ENCODE measurements at regions not wholly inside any gene's neighbourhood (a gene's known extent, or its start where the extent isn't known, plus 50 kb on each side); places are given as distances from the start of the nearest gene placed in this dataset.

GRCh38 chr12:107602446-107602845, 83.2 kb upstream of the PWP1 start:
- Mint-ChIP-seq H3K27ac (no peak overlapping the region), H3K27me3 (ENCODE audit: insufficient read depth, low read depth, poor library complexity) (peaks cover 9% of the 10 kb centered on the region), H3K4me3 (no peak overlapping the region), H3K9me3 (no peaks in the 10 kb centered on the region), H3K36me3 (ENCODE audit: low read depth) (no peaks in the 10 kb centered on the region), H3K4me1 (peaks cover 6% of the 10 kb centered on the region; the same call in 2 of the 3 replicates)
- Histone ChIP-seq H3F3A (replicated peaks; ENCODE audit: low read depth) (no peaks in the 10 kb centered on the region), H3K9me2 (ENCODE audit: insufficient read depth) (no peaks in the 10 kb centered on the region), H3K27me3 (ENCODE audit: insufficient read depth) (no peaks in the 10 kb centered on the region), H4K20me1 (replicated peaks; ENCODE audit: insufficient read depth) (no peaks in the 10 kb centered on the region; the same call in 1 of the 2 replicates), H3K79me2 (replicated peaks; ENCODE audit: insufficient read depth) (no peaks in the 10 kb centered on the region), H3K36me3 (ENCODE audit: insufficient read depth) (no peaks in the 10 kb centered on the region), H3K4me3 (no peak overlapping the region), H3K4me2 (no peak overlapping the region), H3K27ac (ENCODE audit: low read depth) (no peak overlapping the region), H3K4me1 (ENCODE audit: insufficient read depth) (0 out of 2 replicates have a peak, but pooled peaks cover 5% of the 10 kb centered on the region), H2AFZ (no peak overlapping the region)
- no peak for TF ChIP-seq STAT1 (IDR thresholded peaks at IDR 0.05; ENCODE audit: unreplicated experiment)
- no peak for TF ChIP-seq EZH2 (IDR thresholded peaks at IDR 0.05; ENCODE audit: low read depth, unreplicated experiment)
- no peak for TF ChIP-seq CTCF (conservative IDR thresholded peaks at IDR 0.05; ENCODE audit: low read depth in 2 of 2)
- TF ChIP-seq EZH2phosphoT487 (IDR thresholded peaks at IDR 0.05; ENCODE audit: unreplicated experiment): no peak
- TF ChIP-seq ZNF114 (CRISPR knock-in tag; IDR thresholded peaks at IDR 0.05): no peak
- no peak for TF ChIP-seq NANOG (IDR thresholded peaks at IDR 0.05; ENCODE audit: borderline replicate concordance)
- TF ChIP-seq JUNB (IDR thresholded peaks at IDR 0.05; ENCODE audit: unreplicated experiment): no peak
- no peak for TF ChIP-seq CREB1 (CRISPR knock-in tag; IDR thresholded peaks at IDR 0.05; ENCODE audit: low read depth)
- no peak for TF ChIP-seq ZNF462 (CRISPR knock-in tag; IDR thresholded peaks at IDR 0.05)
- TF ChIP-seq ETS1 (IDR thresholded peaks at IDR 0.05): no peak
- TF ChIP-seq REST (IDR thresholded peaks at IDR 0.05; ENCODE audit: unreplicated experiment): no peak
- no peak for TF ChIP-seq POLR2AphosphoS5 (IDR thresholded peaks at IDR 0.05; ENCODE audit: low read depth)
- no peak for TF ChIP-seq ZNF331 (CRISPR knock-in tag; IDR thresholded peaks at IDR 0.05; ENCODE audit: low read depth)
- DNase-seq (ENCODE audit: low spot score): no peak
- ATAC-seq: no peak

Data from GM23338 (cell line).